Activated CD4-positive, alpha-beta memory T cell treated with anti-CD3 and anti-CD28 coated beads for 36 hours (primary cell): ENCODE measurements at regions not wholly inside any gene's neighbourhood (a gene's known extent, or its start where the extent isn't known, plus 50 kb on each side); places are given as distances from the start of the nearest gene placed in this dataset.

Source experiments
- CTCF ChIA-PET: fragments of 350-600 bp; sonication (Branson Sonifier 250); formaldehyde crosslinking; loops from one replicate; lab custom pipeline; 2021; ENCODE audit warnings: antibody characterized with exemption, inconsistent platforms; lab: Charles Lee
- POLR2A ChIA-PET: fragments of 350-600 bp; sonication (Branson Sonifier 250); formaldehyde crosslinking; loops from one replicate; lab custom pipeline; 2021; ENCODE audit warnings: antibody characterized with exemption; lab: Charles Lee
- DNase-seq: peaks from one replicate; pipeline ENCODE4 v3.0.0-alpha.2; 2020
- H3K27ac Mint-ChIP-seq: one replicate; pipeline ENCODE4 v1.8.0; 2021; ENCODE audit warnings: mixed read lengths
- H3K27me3 Mint-ChIP-seq: one replicate; pipeline ENCODE4 v1.8.0; 2021; ENCODE audit warnings: mixed read lengths
- H3K36me3 Mint-ChIP-seq: one replicate; pipeline ENCODE4 v1.8.0; 2021; ENCODE audit warnings: mixed read lengths
- H3K4me1 Mint-ChIP-seq: one replicate; pipeline ENCODE4 v1.8.0; 2021; ENCODE audit warnings: low read depth, mixed read lengths
- H3K4me3 Mint-ChIP-seq: one replicate; pipeline ENCODE4 v1.8.0; 2021; ENCODE audit warnings: mild to moderate bottlenecking, mixed read lengths
- H3K9me3 Mint-ChIP-seq: one replicate; pipeline ENCODE4 v1.8.0; 2021; ENCODE audit warnings: mixed read lengths
- intact Hi-C: fragments of 100-400 bp; cut with micrococcal nuclease; formaldehyde crosslinking; loops from one replicate; pipeline ENCODE4 v1.15.1; 2023

GRCh38 chr11:104433751-104434150 lies 269.8 kb upstream of the PDGFD start:
- intact Hi-C loops, result no loop called here
- no peak overlapping the region for H3K27ac Mint-ChIP-seq

GRCh38 chr11:104432981-104433380 lies 269.0 kb upstream of the PDGFD start:
- POLR2A ChIA-PET, result no interaction called here
- DNase-seq, result no peak
- Mint-ChIP-seq H3K27ac (no peak overlapping the region), H3K4me3 (no peak overlapping the region), H3K27me3 (peaks cover 8% of the 10 kb centered on the region), H3K4me1 (no peaks in the 10 kb centered on the region), H3K36me3 (no peaks in the 10 kb centered on the region), H3K9me3 (no peaks in the 10 kb centered on the region)
- CTCF ChIA-PET, result interaction anchor here (0.6 to 0.7 kb wide), 2 partner anchors 18 to 1459 kb away, joined by 3 read pairs; no protein-coding TSS in a partner anchor
- intact Hi-C loops, result no loop called here

More at GRCh38 chr11:104433751-104434150, 269.8 kb upstream of the PDGFD start:
- CTCF ChIA-PET, result no interaction called here
- no peak for DNase-seq
- peaks cover 8% of the 10 kb centered on the region for H3K27me3 Mint-ChIP-seq
- H3K4me3 Mint-ChIP-seq, result no peak overlapping the region
- H3K4me1 Mint-ChIP-seq, result no peaks in the 10 kb centered on the region
- POLR2A ChIA-PET, result no interaction called here
- no peaks in the 10 kb centered on the region for H3K9me3 Mint-ChIP-seq
- H3K36me3 Mint-ChIP-seq, result no peaks in the 10 kb centered on the region

- intact Hi-C loops, result no loop called here
- no peak overlapping the region for H3K4me3 Mint-ChIP-seq
Observed at GRCh38 chr11:104432526-104432925, 268.6 kb upstream of the PDGFD start.

GRCh38 chr11:104422324-104422944 lies 258.5 kb upstream of the PDGFD start:
- H3K4me1 Mint-ChIP-seq, result no peaks in the 10 kb centered on the region

More at GRCh38 chr11:104432526-104432925, 268.6 kb upstream of the PDGFD start:
- peaks cover 8% of the 10 kb centered on the region for H3K27me3 Mint-ChIP-seq
- H3K27ac Mint-ChIP-seq, result no peak overlapping the region
- POLR2A ChIA-PET, result no interaction called here
- H3K36me3 Mint-ChIP-seq, result no peaks in the 10 kb centered on the region
- DNase-seq, result no peak
- H3K4me1 Mint-ChIP-seq, result no peaks in the 10 kb centered on the region
- CTCF ChIA-PET, result interaction anchor here (0.7 kb wide), 1 partner anchor 18 kb away, joined by 3 read pairs; no protein-coding TSS in a partner anchor
- H3K9me3 Mint-ChIP-seq, result no peaks in the 10 kb centered on the region

GRCh38 chr11:104410336-104410735 lies 246.4 kb upstream of the PDGFD start:
- DNase-seq, result no peak
- H3K4me3 Mint-ChIP-seq, result no peak overlapping the region
- H3K27me3 Mint-ChIP-seq, result no peaks in the 10 kb centered on the region
- H3K36me3 Mint-ChIP-seq, result no peaks in the 10 kb centered on the region
- ChIA-PET POLR2A (no interaction called here), CTCF (interaction anchor here (1.0 kb wide), 1 partner anchor 16 kb away, joined by 3 read pairs; no protein-coding TSS in a partner anchor)
- intact Hi-C loops, result no loop called here
- no peaks in the 10 kb centered on the region for H3K9me3 Mint-ChIP-seq
- H3K4me1 Mint-ChIP-seq, result no peaks in the 10 kb centered on the region
- no peak overlapping the region for H3K27ac Mint-ChIP-seq

More at GRCh38 chr11:104422324-104422944, 258.5 kb upstream of the PDGFD start:
- H3K36me3 Mint-ChIP-seq, result no peaks in the 10 kb centered on the region
- ChIA-PET POLR2A (no interaction called here), CTCF (no interaction called here)
- H3K9me3 Mint-ChIP-seq, result no peaks in the 10 kb centered on the region
- intact Hi-C loops, result no loop called here
- no peak overlapping the region for H3K4me3 Mint-ChIP-seq
- H3K27me3 Mint-ChIP-seq, result no peaks in the 10 kb centered on the region
- no peak for DNase-seq
- no peak overlapping the region for H3K27ac Mint-ChIP-seq

GRCh38 chr11:104408630-104409029 lies 244.7 kb upstream of the PDGFD start:
- Mint-ChIP-seq H3K9me3 (no peaks in the 10 kb centered on the region), H3K27ac (no peak overlapping the region), H3K4me3 (no peak overlapping the region), H3K27me3 (no peaks in the 10 kb centered on the region), H3K36me3 (no peaks in the 10 kb centered on the region), H3K4me1 (no peaks in the 10 kb centered on the region)
- ChIA-PET CTCF (no interaction called here), POLR2A (no interaction called here)
- intact Hi-C loops, result no loop called here
- no peak for DNase-seq

GRCh38 chr11:104405277-104405676 lies 241.3 kb upstream of the PDGFD start:
- no peak overlapping the region for H3K27ac Mint-ChIP-seq
- H3K4me3 Mint-ChIP-seq, result no peak overlapping the region
- DNase-seq, result no peak
- H3K36me3 Mint-ChIP-seq, result no peaks in the 10 kb centered on the region
- intact Hi-C loops, result no loop called here
- no peaks in the 10 kb centered on the region for H3K9me3 Mint-ChIP-seq
- ChIA-PET CTCF (no interaction called here), POLR2A (no interaction called here)
- H3K4me1 Mint-ChIP-seq, result no peaks in the 10 kb centered on the region
- H3K27me3 Mint-ChIP-seq, result peaks cover 1% of the 10 kb centered on the region

GRCh38 chr11:104404231-104405175 lies 240.6 kb upstream of the PDGFD start:
- no peak for DNase-seq
- Mint-ChIP-seq H3K27me3 (peaks cover 1% of the 10 kb centered on the region), H3K27ac (no peak overlapping the region), H3K9me3 (no peaks in the 10 kb centered on the region), H3K4me1 (no peaks in the 10 kb centered on the region), H3K36me3 (no peaks in the 10 kb centered on the region), H3K4me3 (no peak overlapping the region)
- intact Hi-C loops, result no loop called here
- ChIA-PET CTCF (no interaction called here), POLR2A (no interaction called here)

- no peak for DNase-seq
- ChIA-PET POLR2A (no interaction called here), CTCF (interaction anchor here (1.5 kb wide), 1 partner anchor 10 kb away, joined by 5 read pairs; no protein-coding TSS in a partner anchor)
- H3K36me3 Mint-ChIP-seq, result no peaks in the 10 kb centered on the region
- H3K4me3 Mint-ChIP-seq, result no peak overlapping the region
- H3K4me1 Mint-ChIP-seq, result no peaks in the 10 kb centered on the region
- no peak overlapping the region for H3K27ac Mint-ChIP-seq
- peaks cover 1% of the 10 kb centered on the region for H3K27me3 Mint-ChIP-seq
- intact Hi-C loops, result no loop called here
- H3K9me3 Mint-ChIP-seq, result no peaks in the 10 kb centered on the region
Observed at GRCh38 chr11:104402812-104403521, 239.0 kb upstream of the PDGFD start.

GRCh38 chr11:104394508-104394907 lies 230.6 kb upstream of the PDGFD start:
- peaks cover 5% of the 10 kb centered on the region for H3K27me3 Mint-ChIP-seq
- ChIA-PET POLR2A (no interaction called here), CTCF (interaction anchor here (0.7 to 1.5 kb wide), 2 partner anchors 16 to 1435 kb away, joined by 3 to 6 read pairs; no protein-coding TSS in a partner anchor)
- H3K4me3 Mint-ChIP-seq, result no peak overlapping the region
- H3K27ac Mint-ChIP-seq, result no peak overlapping the region
- no peaks in the 10 kb centered on the region for H3K4me1 Mint-ChIP-seq
- no peaks in the 10 kb centered on the region for H3K36me3 Mint-ChIP-seq
- intact Hi-C loops, result no loop called here
- H3K9me3 Mint-ChIP-seq, result no peaks in the 10 kb centered on the region
- DNase-seq, result no peak

- CTCF ChIA-PET, result no interaction called here
- H3K36me3 Mint-ChIP-seq, result no peaks in the 10 kb centered on the region
- H3K4me1 Mint-ChIP-seq, result no peaks in the 10 kb centered on the region
- no peak overlapping the region for H3K4me3 Mint-ChIP-seq
- POLR2A ChIA-PET, result no interaction called here
- DNase-seq, result no peak
- no peak overlapping the region for H3K27ac Mint-ChIP-seq
- H3K27me3 Mint-ChIP-seq, result peaks cover 5% of the 10 kb centered on the region
- H3K9me3 Mint-ChIP-seq, result no peaks in the 10 kb centered on the region
- intact Hi-C loops, result no loop called here
Observed at GRCh38 chr11:104390651-104391050, 226.7 kb upstream of the PDGFD start.

GRCh38 chr11:104385884-104386283 lies 221.9 kb upstream of the PDGFD start:
- CTCF ChIA-PET, result no interaction called here
- peaks cover 2% of the 10 kb centered on the region for H3K27me3 Mint-ChIP-seq
- no peaks in the 10 kb centered on the region for H3K36me3 Mint-ChIP-seq
- POLR2A ChIA-PET, result no interaction called here
- no peaks in the 10 kb centered on the region for H3K9me3 Mint-ChIP-seq
- intact Hi-C loops, result no loop called here
- H3K27ac Mint-ChIP-seq, result no peak overlapping the region
- no peak for DNase-seq
- H3K4me3 Mint-ChIP-seq, result no peak overlapping the region
- no peaks in the 10 kb centered on the region for H3K4me1 Mint-ChIP-seq
